22Rv1 (cell line): ENCODE measurements at regions not wholly inside any gene's neighbourhood (a gene's known extent, or its start where the extent isn't known, plus 50 kb on each side); places are given as distances from the start of the nearest gene placed in this dataset.

Source experiments
- ZFX ChIP-seq: fragments of 450-650 bp; IDR thresholded peaks from 2 replicates; pipeline ENCODE4 v1.6.1; 2017; ENCODE audit warnings: antibody characterized with exemption, borderline replicate concordance
- TF ChIP-seq, protein P1 (sequence below): fragments of 450-650 bp; IDR thresholded peaks from 2 replicates; pipeline ENCODE4 v1.5.1; 2017; ENCODE audit warnings: mild to moderate bottlenecking

DNA sequence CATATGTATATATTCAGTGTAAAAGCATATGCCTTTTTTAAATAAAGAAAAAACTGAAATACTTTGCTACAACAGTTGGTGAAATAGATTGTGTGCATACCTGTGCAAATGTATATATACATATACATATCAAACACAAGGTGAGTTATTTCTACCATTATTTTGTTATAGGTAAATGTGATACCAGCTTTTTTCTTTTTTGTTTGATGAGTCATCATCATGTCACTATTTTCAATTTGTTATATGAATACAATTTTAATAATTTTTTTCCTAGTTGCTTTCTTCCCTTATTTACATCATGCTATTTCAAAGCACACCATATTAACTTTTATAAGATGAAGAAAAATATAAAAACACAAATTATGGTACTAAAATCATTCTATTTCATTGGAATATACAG lies 87.0 kb upstream of the STK17B start:
- TF ChIP-seq, protein P1, sequence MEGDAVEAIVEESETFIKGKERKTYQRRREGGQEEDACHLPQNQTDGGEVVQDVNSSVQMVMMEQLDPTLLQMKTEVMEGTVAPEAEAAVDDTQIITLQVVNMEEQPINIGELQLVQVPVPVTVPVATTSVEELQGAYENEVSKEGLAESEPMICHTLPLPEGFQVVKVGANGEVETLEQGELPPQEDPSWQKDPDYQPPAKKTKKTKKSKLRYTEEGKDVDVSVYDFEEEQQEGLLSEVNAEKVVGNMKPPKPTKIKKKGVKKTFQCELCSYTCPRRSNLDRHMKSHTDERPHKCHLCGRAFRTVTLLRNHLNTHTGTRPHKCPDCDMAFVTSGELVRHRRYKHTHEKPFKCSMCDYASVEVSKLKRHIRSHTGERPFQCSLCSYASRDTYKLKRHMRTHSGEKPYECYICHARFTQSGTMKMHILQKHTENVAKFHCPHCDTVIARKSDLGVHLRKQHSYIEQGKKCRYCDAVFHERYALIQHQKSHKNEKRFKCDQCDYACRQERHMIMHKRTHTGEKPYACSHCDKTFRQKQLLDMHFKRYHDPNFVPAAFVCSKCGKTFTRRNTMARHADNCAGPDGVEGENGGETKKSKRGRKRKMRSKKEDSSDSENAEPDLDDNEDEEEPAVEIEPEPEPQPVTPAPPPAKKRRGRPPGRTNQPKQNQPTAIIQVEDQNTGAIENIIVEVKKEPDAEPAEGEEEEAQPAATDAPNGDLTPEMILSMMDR = no peak
- no peak for TF ChIP-seq ZFX
